Epithelial cell of proximal tubule (primary cell): ENCODE measurements at regions not wholly inside any gene's neighbourhood (a gene's known extent, or its start where the extent isn't known, plus 50 kb on each side); places are given as distances from the start of the nearest gene placed in this dataset.

ENCODE experiments used
- DNase-seq: peaks from one replicate; pipeline ENCODE4 v3.0.0-alpha.2; 2011; ENCODE audit warnings: low read depth
- H3K4me3 ChIP-seq: 2 replicates; pipeline ENCODE4 v1.5.1; 2011; ENCODE audit warnings: low read depth, mild to moderate bottlenecking, low read length
- TF ChIP-seq, protein P1 (sequence below): conservative IDR thresholded peaks from 2 replicates; pipeline ENCODE4 v1.5.1; 2012; ENCODE audit warnings: low read depth, mild to moderate bottlenecking, low read length

GRCh38 chr10:8430321-8430720 is 375.8 kb downstream of the GATA3 start:
- DNase-seq, result no peak
- no peak overlapping the region for H3K4me3 ChIP-seq
- TF ChIP-seq, protein P1, sequence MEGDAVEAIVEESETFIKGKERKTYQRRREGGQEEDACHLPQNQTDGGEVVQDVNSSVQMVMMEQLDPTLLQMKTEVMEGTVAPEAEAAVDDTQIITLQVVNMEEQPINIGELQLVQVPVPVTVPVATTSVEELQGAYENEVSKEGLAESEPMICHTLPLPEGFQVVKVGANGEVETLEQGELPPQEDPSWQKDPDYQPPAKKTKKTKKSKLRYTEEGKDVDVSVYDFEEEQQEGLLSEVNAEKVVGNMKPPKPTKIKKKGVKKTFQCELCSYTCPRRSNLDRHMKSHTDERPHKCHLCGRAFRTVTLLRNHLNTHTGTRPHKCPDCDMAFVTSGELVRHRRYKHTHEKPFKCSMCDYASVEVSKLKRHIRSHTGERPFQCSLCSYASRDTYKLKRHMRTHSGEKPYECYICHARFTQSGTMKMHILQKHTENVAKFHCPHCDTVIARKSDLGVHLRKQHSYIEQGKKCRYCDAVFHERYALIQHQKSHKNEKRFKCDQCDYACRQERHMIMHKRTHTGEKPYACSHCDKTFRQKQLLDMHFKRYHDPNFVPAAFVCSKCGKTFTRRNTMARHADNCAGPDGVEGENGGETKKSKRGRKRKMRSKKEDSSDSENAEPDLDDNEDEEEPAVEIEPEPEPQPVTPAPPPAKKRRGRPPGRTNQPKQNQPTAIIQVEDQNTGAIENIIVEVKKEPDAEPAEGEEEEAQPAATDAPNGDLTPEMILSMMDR, result no peak

GRCh38 chr10:8431511-8431910 is 377.0 kb downstream of the GATA3 start:
- no peak for DNase-seq
- H3K4me3 ChIP-seq, result no peak overlapping the region
- TF ChIP-seq, protein P1, result no peak

DNA sequence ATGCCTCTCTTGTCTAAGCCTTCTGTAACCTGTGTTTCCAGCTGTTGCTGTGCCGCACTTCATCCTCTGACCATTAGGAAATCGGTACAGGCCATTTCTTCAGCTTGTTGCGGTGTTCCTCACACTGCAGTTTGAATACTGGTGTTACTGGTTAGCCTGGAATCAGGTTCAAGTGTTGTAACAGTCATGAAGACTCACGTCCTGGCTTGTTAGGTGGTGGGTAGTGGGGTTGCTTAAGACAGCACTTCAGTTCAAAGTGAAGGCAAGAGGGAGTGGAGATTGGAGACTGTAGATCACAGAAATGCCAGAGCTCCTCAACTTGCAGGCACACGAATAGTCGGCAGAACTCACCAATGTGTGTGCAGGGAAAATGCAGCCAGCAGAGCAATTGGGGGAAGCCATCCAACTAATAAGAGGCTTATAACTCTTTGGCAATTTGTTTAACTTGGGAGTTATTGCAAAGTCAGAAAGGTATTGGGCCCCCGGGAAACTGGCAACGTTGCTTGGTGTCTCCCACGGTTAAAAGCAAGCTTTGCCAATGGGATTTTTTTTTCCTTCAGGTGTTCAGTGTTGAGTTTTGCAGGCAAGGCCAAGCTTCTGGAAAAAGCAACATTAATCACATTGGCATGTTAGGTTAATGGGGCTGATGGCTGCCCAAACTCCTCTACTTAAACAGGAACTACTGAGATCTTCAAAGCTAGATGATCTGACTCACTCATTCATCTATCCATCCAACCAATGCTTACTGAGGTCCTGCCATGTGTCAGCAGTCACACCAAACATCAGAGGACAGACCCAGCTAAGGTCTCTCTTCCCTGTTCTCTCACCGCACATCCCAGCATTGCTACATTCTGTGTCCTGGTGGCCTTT is 380.9 kb downstream of the GATA3 start:
- DNase-seq, result no peak
- TF ChIP-seq, protein P1, result no peak
- H3K4me3 ChIP-seq, result no peak overlapping the region

- no peak for DNase-seq
- TF ChIP-seq, protein P1, result no peak
- H3K4me3 ChIP-seq, result no peak overlapping the region
Measured at GRCh38 chr10:8437896-8438295, 383.4 kb downstream of the GATA3 start.

GRCh38 chr10:8438603-8439002 is 384.1 kb downstream of the GATA3 start:
- TF ChIP-seq, protein P1, result no peak
- H3K4me3 ChIP-seq, result no peak overlapping the region
- no peak for DNase-seq

DNA sequence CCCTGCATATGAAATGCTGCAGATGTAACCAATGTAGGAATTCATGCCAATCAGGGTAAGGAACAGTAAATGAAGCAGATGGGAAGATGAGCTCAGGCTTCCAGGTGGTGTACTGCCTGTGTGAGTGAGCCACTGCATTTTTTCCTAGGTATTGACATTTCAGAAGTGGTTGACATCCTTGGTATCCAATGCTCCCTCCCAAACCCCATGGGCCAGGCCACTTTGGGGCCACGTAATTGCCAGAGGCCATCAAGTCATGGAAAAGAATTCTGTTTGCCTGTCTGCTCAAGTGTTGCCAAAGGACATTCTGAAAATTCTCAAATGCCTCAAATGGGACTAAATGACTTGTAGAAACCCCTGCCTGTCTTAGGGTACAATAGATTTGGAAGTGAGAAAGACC is 384.6 kb downstream of the GATA3 start:
- no peak for DNase-seq

More for the DNA sequence above, 384.6 kb downstream of the GATA3 start:
- TF ChIP-seq, protein P1, result no peak
- H3K4me3 ChIP-seq, result no peak overlapping the region
